ENCODE measurements at regions not wholly inside any gene's neighbourhood (a gene's known extent, or its start where the extent isn't known, plus 50 kb on each side); places are given as distances from the start of the nearest gene placed in this dataset.

GRCh38 chr20:50296450-50297375 is 106.1 kb downstream of the CEBPB start:
- Mint-ChIP-seq H3K27me3 (ENCODE audit: low read depth, poor library complexity) (peaks cover 15% of the 10 kb centered on the region), H3K9me3 (no peaks in the 10 kb centered on the region), H3K27ac (no peak overlapping the region), H3K36me3 (ENCODE audit: low read depth) (no peaks in the 10 kb centered on the region), H3K4me1 (peaks cover 5% of the 10 kb centered on the region), H3K4me3 (no peak overlapping the region)
- DNase-seq = no peak
- TF ChIP-seq, protein P1, sequence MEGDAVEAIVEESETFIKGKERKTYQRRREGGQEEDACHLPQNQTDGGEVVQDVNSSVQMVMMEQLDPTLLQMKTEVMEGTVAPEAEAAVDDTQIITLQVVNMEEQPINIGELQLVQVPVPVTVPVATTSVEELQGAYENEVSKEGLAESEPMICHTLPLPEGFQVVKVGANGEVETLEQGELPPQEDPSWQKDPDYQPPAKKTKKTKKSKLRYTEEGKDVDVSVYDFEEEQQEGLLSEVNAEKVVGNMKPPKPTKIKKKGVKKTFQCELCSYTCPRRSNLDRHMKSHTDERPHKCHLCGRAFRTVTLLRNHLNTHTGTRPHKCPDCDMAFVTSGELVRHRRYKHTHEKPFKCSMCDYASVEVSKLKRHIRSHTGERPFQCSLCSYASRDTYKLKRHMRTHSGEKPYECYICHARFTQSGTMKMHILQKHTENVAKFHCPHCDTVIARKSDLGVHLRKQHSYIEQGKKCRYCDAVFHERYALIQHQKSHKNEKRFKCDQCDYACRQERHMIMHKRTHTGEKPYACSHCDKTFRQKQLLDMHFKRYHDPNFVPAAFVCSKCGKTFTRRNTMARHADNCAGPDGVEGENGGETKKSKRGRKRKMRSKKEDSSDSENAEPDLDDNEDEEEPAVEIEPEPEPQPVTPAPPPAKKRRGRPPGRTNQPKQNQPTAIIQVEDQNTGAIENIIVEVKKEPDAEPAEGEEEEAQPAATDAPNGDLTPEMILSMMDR (IDR thresholded peaks at IDR 0.05) = no peak

- DNase-seq = no peak
- Mint-ChIP-seq H3K4me3 (no peak overlapping the region), H3K4me1 (peaks cover 7% of the 10 kb centered on the region), H3K9me3 (no peaks in the 10 kb centered on the region), H3K36me3 (ENCODE audit: low read depth) (no peaks in the 10 kb centered on the region), H3K27ac (no peak overlapping the region), H3K27me3 (ENCODE audit: low read depth, poor library complexity) (peaks cover 17% of the 10 kb centered on the region)
- TF ChIP-seq, protein P1 (IDR thresholded peaks at IDR 0.05) = no peak
These were observed 107.1 kb downstream of the CEBPB start for GRCh38 chr20:50297498-50298376.

GRCh38 chr20:50298554-50299324 is 108.1 kb downstream of the CEBPB start:
- Mint-ChIP-seq H3K36me3 (ENCODE audit: low read depth) (no peaks in the 10 kb centered on the region), H3K9me3 (no peaks in the 10 kb centered on the region), H3K4me1 (peaks cover 15% of the 10 kb centered on the region), H3K27ac (no peak overlapping the region), H3K27me3 (ENCODE audit: low read depth, poor library complexity) (peaks cover 19% of the 10 kb centered on the region), H3K4me3 (no peak overlapping the region)
- no peak for DNase-seq
- TF ChIP-seq, protein P1 (IDR thresholded peaks at IDR 0.05) = no peak

DNA sequence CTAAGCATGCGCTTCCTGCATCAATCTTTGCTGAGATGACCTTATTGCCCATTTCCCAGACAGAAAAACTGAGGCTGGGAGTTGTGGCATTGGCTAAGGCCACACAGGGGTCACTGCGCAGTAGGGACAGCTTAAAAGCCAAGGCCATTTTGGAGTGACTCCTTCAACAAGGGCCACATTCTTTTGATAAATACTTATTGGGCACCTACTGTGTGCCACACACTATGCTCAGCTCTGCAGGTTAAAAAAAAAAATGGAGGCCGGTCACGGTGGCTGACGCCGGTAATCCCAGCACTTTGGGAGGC is 108.6 kb downstream of the CEBPB start:
- TF ChIP-seq, protein P1 (IDR thresholded peaks at IDR 0.05) = no peak
- H3K27me3 Mint-ChIP-seq (ENCODE audit: low read depth, poor library complexity) = peaks cover 19% of the 10 kb centered on the region
- no peak for DNase-seq
- peaks cover 20% of the 10 kb centered on the region for H3K4me1 Mint-ChIP-seq
- H3K27ac Mint-ChIP-seq = no peak overlapping the region
- H3K9me3 Mint-ChIP-seq = no peaks in the 10 kb centered on the region
- no peak overlapping the region for H3K4me3 Mint-ChIP-seq
- H3K36me3 Mint-ChIP-seq (ENCODE audit: low read depth) = no peaks in the 10 kb centered on the region

DNA sequence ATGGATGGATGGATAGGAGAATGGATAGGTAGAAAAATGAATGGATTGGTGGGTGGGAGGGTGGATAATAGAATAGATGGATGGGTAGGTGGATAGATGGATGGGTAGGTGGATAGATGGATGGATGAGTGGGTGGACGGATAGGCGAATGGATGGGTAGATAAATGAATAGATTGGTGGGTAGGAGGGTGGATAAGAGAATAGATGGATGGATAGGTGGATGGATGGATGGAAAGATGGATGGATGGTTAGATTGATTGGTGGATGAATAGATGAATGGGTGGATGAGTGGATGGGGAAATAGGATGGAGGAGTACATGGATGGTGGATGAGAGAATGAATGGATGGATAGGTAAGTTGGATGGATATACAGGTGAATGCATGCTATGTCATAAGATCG is 110.5 kb downstream of the CEBPB start:
- Mint-ChIP-seq H3K27ac (no peak overlapping the region), H3K36me3 (ENCODE audit: low read depth) (no peaks in the 10 kb centered on the region), H3K4me1 (peaks cover 36% of the 10 kb centered on the region), H3K27me3 (ENCODE audit: low read depth, poor library complexity) (peaks cover 18% of the 10 kb centered on the region), H3K4me3 (no peak overlapping the region), H3K9me3 (no peaks in the 10 kb centered on the region)
- TF ChIP-seq, protein P1 (IDR thresholded peaks at IDR 0.05) = no peak
- DNase-seq = no peak
